Activated CD8-positive, alpha-beta T cell treated with anti-CD3 and anti-CD28 coated beads for 36 hours (primary cell): ENCODE measurements at regions not wholly inside any gene's neighbourhood (a gene's known extent, or its start where the extent isn't known, plus 50 kb on each side); places are given as distances from the start of the nearest gene placed in this dataset.
"Not testable (repeated sequence)": the region's sequence is repeated elsewhere in the genome, so short reads cannot be mapped to it uniquely, and the experiment has no call there.

Experiments used
- ATAC-seq: fragments of 200-7000 bp; cut with Tn5 transposase; one replicate; pipeline ENCODE4 v1.10.0; 2021; ENCODE audit warnings: mild to moderate bottlenecking, moderate library complexity
- CTCF ChIA-PET: fragments of 350-600 bp; sonication (Branson Sonifier 250); formaldehyde crosslinking; loops from one replicate; lab custom pipeline; 2021; ENCODE audit warnings: antibody characterized with exemption; lab: Charles Lee
- POLR2A ChIA-PET: fragments of 350-600 bp; sonication (Branson Sonifier 250); formaldehyde crosslinking; loops from one replicate; lab custom pipeline; 2021; ENCODE audit warnings: antibody characterized with exemption; lab: Charles Lee
- DNase-seq: peaks from one replicate; pipeline ENCODE4 v3.0.0-alpha.2; 2020
- H3K27ac Mint-ChIP-seq: one replicate; pipeline ENCODE4 v1.8.0; 2021; ENCODE audit warnings: mild to moderate bottlenecking, mixed read lengths
- H3K27me3 Mint-ChIP-seq: one replicate; pipeline ENCODE4 v1.8.0; 2021; ENCODE audit warnings: mixed read lengths
- H3K36me3 Mint-ChIP-seq: one replicate; pipeline ENCODE4 v1.8.0; 2021; ENCODE audit warnings: low read depth, mixed read lengths
- H3K4me1 Mint-ChIP-seq: one replicate; pipeline ENCODE4 v1.8.0; 2021; ENCODE audit warnings: low read depth, mixed read lengths
- H3K4me3 Mint-ChIP-seq: one replicate; pipeline ENCODE4 v1.8.0; 2021; ENCODE audit warnings: mild to moderate bottlenecking, moderate library complexity, mixed read lengths
- H3K9me3 Mint-ChIP-seq: one replicate; pipeline ENCODE4 v1.8.0; 2021; ENCODE audit warnings: mixed read lengths
- CTCF ChIP-seq: fragments of 200-600 bp; IDR thresholded peaks from one replicate; pipeline ENCODE4 v1.8.0; 2022; ENCODE audit warnings: antibody characterized with exemption, mild to moderate bottlenecking
- intact Hi-C: fragments of 100-400 bp; cut with micrococcal nuclease; formaldehyde crosslinking; loops from one replicate; pipeline ENCODE4 v1.10.0; 2022

GRCh38 chr11:16587670-16588069 is 150.8 kb upstream of the C11orf58 start:
- ATAC-seq (no peak), DNase-seq (no peak)
- no peaks in the 10 kb centered on the region for H3K36me3 Mint-ChIP-seq
- peaks cover 5% of the 10 kb centered on the region for H3K27me3 Mint-ChIP-seq
- intact Hi-C loops, result no loop called here
- H3K4me3 Mint-ChIP-seq, result no peak overlapping the region
- no peaks in the 10 kb centered on the region for H3K9me3 Mint-ChIP-seq
- no peaks in the 10 kb centered on the region for H3K4me1 Mint-ChIP-seq
- no peak for TF ChIP-seq CTCF
- H3K27ac Mint-ChIP-seq, result no peak overlapping the region
- ChIA-PET CTCF (no interaction called here), POLR2A (no interaction called here)

DNA sequence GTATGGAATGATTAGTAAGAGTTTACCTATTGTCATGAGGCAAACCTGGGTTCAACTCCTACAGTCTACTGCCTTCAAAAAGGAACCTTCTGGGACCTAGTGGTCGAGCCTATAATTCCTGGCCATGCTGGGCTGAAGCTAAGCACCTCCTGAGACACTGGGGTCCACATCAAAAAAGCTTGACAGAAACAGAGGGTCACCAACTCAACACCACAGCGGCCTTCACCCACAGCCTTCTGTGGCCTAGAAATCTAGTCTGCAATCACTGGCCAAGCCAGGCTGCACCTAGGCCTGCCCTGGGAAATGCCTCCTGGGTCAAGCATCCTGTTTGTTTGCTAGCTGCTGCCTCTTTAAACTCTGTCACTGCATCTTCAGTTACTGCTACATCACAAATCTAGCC is 153.9 kb upstream of the C11orf58 start:
- ATAC-seq (no peak), DNase-seq (no peak)
- peaks cover 6% of the 10 kb centered on the region for H3K27me3 Mint-ChIP-seq
- H3K27ac Mint-ChIP-seq, result no peak overlapping the region
- H3K4me1 Mint-ChIP-seq, result no peaks in the 10 kb centered on the region
- no peaks in the 10 kb centered on the region for H3K36me3 Mint-ChIP-seq
- H3K4me3 Mint-ChIP-seq, result no peak overlapping the region
- intact Hi-C loops, result no loop called here
- ChIA-PET POLR2A (no interaction called here), CTCF (no interaction called here)
- H3K9me3 Mint-ChIP-seq, result peaks cover 1% of the 10 kb centered on the region
- TF ChIP-seq CTCF, result no peak

- H3K27me3 Mint-ChIP-seq, intact Hi-C loops, H3K9me3 Mint-ChIP-seq, DNase-seq, POLR2A ChIA-PET, H3K36me3 Mint-ChIP-seq, H3K4me3 Mint-ChIP-seq, CTCF ChIA-PET, H3K27ac Mint-ChIP-seq, ATAC-seq, H3K4me1 Mint-ChIP-seq: not testable (repeated sequence)
These were observed 157.4 kb upstream of the C11orf58 start for GRCh38 chr11:16581078-16581477.

- POLR2A ChIA-PET, result no interaction called here
- H3K27ac Mint-ChIP-seq, result no peak overlapping the region
- CTCF ChIA-PET, result no interaction called here
- H3K4me3 Mint-ChIP-seq, result no peak overlapping the region
- ATAC-seq, result no peak
- no peaks in the 10 kb centered on the region for H3K4me1 Mint-ChIP-seq
- no peak for DNase-seq
- TF ChIP-seq CTCF, result no peak
- intact Hi-C loops, result no loop called here
- no peaks in the 10 kb centered on the region for H3K36me3 Mint-ChIP-seq
- H3K9me3 Mint-ChIP-seq, result peaks cover 1% of the 10 kb centered on the region
- H3K27me3 Mint-ChIP-seq, result peaks cover 3% of the 10 kb centered on the region
These were observed 161.0 kb upstream of the C11orf58 start for GRCh38 chr11:16577490-16577889.

DNA sequence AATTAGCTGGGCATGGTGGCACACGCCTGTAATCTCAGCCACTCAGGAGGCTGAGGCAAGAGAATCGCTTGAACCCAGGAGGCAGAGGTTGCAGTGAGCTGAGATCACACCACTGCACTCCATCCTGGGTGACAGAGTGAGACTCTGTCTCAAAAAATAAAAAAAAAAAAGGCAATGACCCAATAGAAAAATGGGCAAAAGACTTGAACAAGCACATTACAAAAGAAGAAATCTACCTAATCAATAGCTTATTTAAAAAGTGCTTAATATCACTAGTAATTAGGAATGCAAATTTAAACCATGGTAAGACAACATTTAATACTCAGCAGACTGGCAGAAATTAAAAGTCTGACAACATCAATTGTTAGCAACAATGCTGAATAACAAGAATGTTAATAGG is 163.6 kb upstream of the C11orf58 start:
- H3K4me1 Mint-ChIP-seq, H3K36me3 Mint-ChIP-seq, POLR2A ChIA-PET, H3K27me3 Mint-ChIP-seq, ATAC-seq, H3K27ac Mint-ChIP-seq, DNase-seq, intact Hi-C loops, CTCF ChIA-PET, H3K4me3 Mint-ChIP-seq, H3K9me3 Mint-ChIP-seq: not testable (repeated sequence)

DNA sequence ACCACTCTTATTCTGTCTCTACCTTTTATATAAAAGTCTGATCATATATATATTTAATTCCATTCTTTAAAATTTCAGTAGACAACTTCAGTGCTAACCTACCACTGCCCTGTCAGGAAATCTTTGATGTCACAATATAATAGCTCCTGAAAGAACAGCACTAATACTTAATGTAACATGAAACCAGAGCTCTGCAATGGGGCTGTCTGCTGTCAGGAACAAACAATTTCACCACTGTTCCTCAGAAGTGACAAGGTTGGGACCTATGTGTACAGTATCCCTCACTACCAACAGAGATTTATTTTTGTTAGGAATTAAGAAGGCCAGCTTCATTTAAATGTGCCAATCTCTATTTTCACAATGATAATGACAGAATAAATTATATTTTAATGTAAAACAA is 165.5 kb upstream of the C11orf58 start:
- no peaks in the 10 kb centered on the region for H3K36me3 Mint-ChIP-seq
- no peak for DNase-seq
- ChIA-PET POLR2A (no interaction called here), CTCF (no interaction called here)
- TF ChIP-seq CTCF, result no peak
- intact Hi-C loops, result no loop called here
- no peaks in the 10 kb centered on the region for H3K4me1 Mint-ChIP-seq
- no peak overlapping the region for H3K4me3 Mint-ChIP-seq
- peaks cover 1% of the 10 kb centered on the region for H3K27me3 Mint-ChIP-seq
- no peak for ATAC-seq
- no peaks in the 10 kb centered on the region for H3K9me3 Mint-ChIP-seq
- H3K27ac Mint-ChIP-seq, result no peak overlapping the region
